ENCODE measurements at regions not wholly inside any gene's neighbourhood (a gene's known extent, or its start where the extent isn't known, plus 50 kb on each side); places are given as distances from the start of the nearest gene placed in this dataset.

DNA sequence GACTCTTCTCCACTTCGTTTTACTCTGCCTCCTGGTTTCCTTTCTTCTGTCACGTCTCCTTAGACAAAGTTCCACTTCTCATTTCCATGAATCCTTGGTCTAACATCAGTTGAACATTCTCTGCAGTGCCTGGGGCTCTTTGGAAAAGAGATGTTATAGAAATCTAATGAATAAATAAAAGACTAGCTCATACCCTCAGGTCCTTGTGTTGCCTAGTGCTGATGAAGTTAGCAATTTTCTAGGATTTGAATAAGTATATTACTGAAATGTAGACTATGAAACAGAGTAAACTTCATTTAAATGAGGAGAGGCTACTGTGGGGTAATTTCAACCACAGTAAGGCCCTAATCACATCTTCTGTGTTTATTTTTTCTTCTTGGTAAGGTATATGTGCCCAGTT, 146.9 kb upstream of the CADPS start:
- TF ChIP-seq, protein P1, sequence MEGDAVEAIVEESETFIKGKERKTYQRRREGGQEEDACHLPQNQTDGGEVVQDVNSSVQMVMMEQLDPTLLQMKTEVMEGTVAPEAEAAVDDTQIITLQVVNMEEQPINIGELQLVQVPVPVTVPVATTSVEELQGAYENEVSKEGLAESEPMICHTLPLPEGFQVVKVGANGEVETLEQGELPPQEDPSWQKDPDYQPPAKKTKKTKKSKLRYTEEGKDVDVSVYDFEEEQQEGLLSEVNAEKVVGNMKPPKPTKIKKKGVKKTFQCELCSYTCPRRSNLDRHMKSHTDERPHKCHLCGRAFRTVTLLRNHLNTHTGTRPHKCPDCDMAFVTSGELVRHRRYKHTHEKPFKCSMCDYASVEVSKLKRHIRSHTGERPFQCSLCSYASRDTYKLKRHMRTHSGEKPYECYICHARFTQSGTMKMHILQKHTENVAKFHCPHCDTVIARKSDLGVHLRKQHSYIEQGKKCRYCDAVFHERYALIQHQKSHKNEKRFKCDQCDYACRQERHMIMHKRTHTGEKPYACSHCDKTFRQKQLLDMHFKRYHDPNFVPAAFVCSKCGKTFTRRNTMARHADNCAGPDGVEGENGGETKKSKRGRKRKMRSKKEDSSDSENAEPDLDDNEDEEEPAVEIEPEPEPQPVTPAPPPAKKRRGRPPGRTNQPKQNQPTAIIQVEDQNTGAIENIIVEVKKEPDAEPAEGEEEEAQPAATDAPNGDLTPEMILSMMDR (conservative IDR thresholded peaks at IDR 0.05; ENCODE audit: low read length): no peak
- no peak for TF ChIP-seq EZH2phosphoT487 (IDR thresholded peaks at IDR 0.05; ENCODE audit: borderline replicate concordance, low read depth, low read length)
